K562 (cell line): ENCODE measurements at regions not wholly inside any gene's neighbourhood (a gene's known extent, or its start where the extent isn't known, plus 50 kb on each side); places are given as distances from the start of the nearest gene placed in this dataset.

Source experiments
- ATAC-seq: fragments of 200-7000 bp; cut with Tn5 transposase; 3 replicates; pipeline ENCODE4 v1.9.1; 2020; ENCODE audit warnings: moderate library complexity
- BruUV-seq: library from RNA; stranded (reverse); fragments of 400-500 nt; replicated peaks from 2 replicates; lab custom pipeline; 2021; lab: Mats Ljungman, UMichigan
- CTCF ChIA-PET: fragments of 300-600 bp; formaldehyde crosslinking; extraction: SDS; loops from one replicate; lab custom pipeline; 2021; ENCODE audit warnings: low intra/inter-chr PET ratio; lab: Yijun Ruan, JAX
- POLR2A ChIA-PET: fragments of 300-600, 350-650 bp; sonication (Branson Sonifier 250); formaldehyde crosslinking; extraction: SDS; loops from one replicate; lab custom pipeline; 2021; ENCODE audit warnings: antibody characterized with exemption, inconsistent platforms; lab: Yijun Ruan, JAX
- DNase-seq, 4 experiments: peaks; one replicate each; pipeline versions ENCODE4 v3.0.0 to v3.0.0-alpha.2; 2011 to 2018; ENCODE audit warnings: low spot score in 3 of 4, mixed read lengths in 3 of 4; ENCODE audit errors: extremely low read depth in 1 of 4
- FAIRE-seq: peaks from 2 replicates; lab custom pipeline; 2011; peaks lifted over from hg19 to GRCh38; lab: Jason Lieb, UNC
- H2AFZ ChIP-seq: 2 replicates; pipeline ENCODE4 v1.6.0; 2011; ENCODE audit warnings: low read depth, low read length, control low read depth, inconsistent platforms
- H3K27ac ChIP-seq: fragments of 200-600 bp; 3 replicates; pipeline ENCODE4 v1.8.0; 2011; ENCODE audit warnings: low read depth, mild to moderate bottlenecking, control low read depth, inconsistent platforms, low read length, moderate library complexity, mixed read lengths; ENCODE audit errors: extremely low read depth
- H3K27me3 ChIP-seq, 2 experiments: fragments of 300-600 bp in 1 of 2; 2 replicates in 1 of 2; 3 replicates in 1 of 2; pipeline versions ENCODE4 v1.6.0 to v1.8.0; 2011; ENCODE audit warnings: inconsistent platforms in 2 of 2, low read length in 2 of 2, mild to moderate bottlenecking in 1 of 2, mixed read lengths in 1 of 2, moderate library complexity in 1 of 2; ENCODE audit not compliant: control insufficient read depth in 2 of 2, insufficient read depth in 2 of 2
- H3K36me3 ChIP-seq: fragments of 300-600 bp; 3 replicates; pipeline ENCODE4 v1.8.0; 2011; ENCODE audit warnings: mild to moderate bottlenecking, low read length, inconsistent platforms; ENCODE audit not compliant: control insufficient read depth, insufficient read depth
- H3K4me1 ChIP-seq, 2 experiments: fragments of 200-600 bp in 1 of 2; replicated peaks in 1 of 2; 2 replicates in 1 of 2; 3 replicates in 1 of 2; pipeline versions ENCODE4 v1.5.1 to v1.8.0; 2011; ENCODE audit warnings: inconsistent platforms in 2 of 2, low read length in 2 of 2, mild to moderate bottlenecking in 1 of 2, mixed read lengths in 1 of 2, moderate library complexity in 1 of 2; ENCODE audit not compliant: control insufficient read depth in 2 of 2, insufficient read depth in 2 of 2
- H3K4me2 ChIP-seq: 2 replicates; pipeline ENCODE4 v1.6.1; 2011; ENCODE audit warnings: low read length, control low read depth, inconsistent platforms, mixed read lengths; ENCODE audit not compliant: insufficient read depth
- H3K4me3 ChIP-seq: fragments of 200-600 bp; sonication (generic), shearing (Covaris generic); 2 replicates; pipeline ENCODE4 v1.5.1; 2016; ENCODE audit warnings: control low read depth, inconsistent platforms
- H3K79me2 ChIP-seq: fragments of 200-600 bp; 3 replicates; pipeline ENCODE4 v1.8.0; 2011; ENCODE audit warnings: low read length, inconsistent platforms; ENCODE audit not compliant: control insufficient read depth, insufficient read depth
- H3K9ac ChIP-seq, 2 experiments: 2 replicates each; pipeline versions ENCODE4 v1.6.0 to v1.6.1; 2011; ENCODE audit warnings: low read depth in 2 of 2, low read length in 2 of 2, control low read depth in 1 of 2, inconsistent platforms in 1 of 2, mild to moderate bottlenecking in 1 of 2, mixed read lengths in 1 of 2; ENCODE audit not compliant: insufficient read depth in 1 of 2
- H3K9me1 ChIP-seq: one replicate; pipeline ENCODE4 v1.6.0; 2011; ENCODE audit warnings: inconsistent platforms, mild to moderate bottlenecking, low read length, moderate library complexity; ENCODE audit not compliant: control insufficient read depth, insufficient read depth
- H3K9me3 ChIP-seq: replicated peaks from 2 replicates; pipeline ENCODE4 v1.5.1; 2011; ENCODE audit warnings: low read depth, low read length, inconsistent platforms; ENCODE audit not compliant: control insufficient read depth, insufficient read depth
- H4K20me1 ChIP-seq: replicated peaks from 2 replicates; pipeline ENCODE4 v1.6.1; 2011; ENCODE audit warnings: low read length, inconsistent platforms, mixed read lengths; ENCODE audit not compliant: control insufficient read depth, insufficient read depth
- E4F1 ChIP-seq: fragments of 250-450 bp; sonication (Bioruptor Pico); IDR thresholded peaks from 2 replicates; pipeline ENCODE4 v1.5.0; 2021; ENCODE audit warnings: mild to moderate bottlenecking, borderline replicate concordance
- ESRRB ChIP-seq: fragments of 250-450 bp; sonication (Bioruptor Pico); IDR thresholded peaks from 2 replicates; pipeline ENCODE4 v1.5.0; 2020; ENCODE audit warnings: mild to moderate bottlenecking, moderate library complexity, borderline replicate concordance
- FUS ChIP-seq: fragments of 200-400 bp; formaldehyde crosslinking; optimal IDR thresholded peaks from 2 replicates; pipeline ENCODE3; 2017; ENCODE audit warnings: low read depth, low read length
- HOXB6 ChIP-seq: fragments of 250-450 bp; sonication (Bioruptor Pico); IDR thresholded peaks from 2 replicates; pipeline ENCODE4 v1.5.1; 2022; ENCODE audit warnings: mild to moderate bottlenecking, borderline replicate concordance
- WGBS: fragments of 100-300 bp; shearing (Covaris generic); methylation state at CpG from one replicate; pipeline ENCODE4 v1.1.6; 2016; ENCODE audit warnings: low coverage, mixed read lengths; ENCODE audit not compliant: insufficient coverage; ENCODE audit errors: missing lambda C conversion rate; 5-methylcytosine and 5-hydroxymethylcytosine counted together
- in situ Hi-C: fragments of 300-500 bp; cut with MboI; formaldehyde crosslinking; loops from 4 replicates; pipeline ENCODE4 v1.15.0; 2018; ENCODE audit warnings: inconsistent platforms, mixed read lengths
- intact Hi-C: fragments of 100-400 bp; cut with micrococcal nuclease; formaldehyde crosslinking; loops from 2 replicates; pipeline ENCODE4 v1.14.2; 2022

DNA sequence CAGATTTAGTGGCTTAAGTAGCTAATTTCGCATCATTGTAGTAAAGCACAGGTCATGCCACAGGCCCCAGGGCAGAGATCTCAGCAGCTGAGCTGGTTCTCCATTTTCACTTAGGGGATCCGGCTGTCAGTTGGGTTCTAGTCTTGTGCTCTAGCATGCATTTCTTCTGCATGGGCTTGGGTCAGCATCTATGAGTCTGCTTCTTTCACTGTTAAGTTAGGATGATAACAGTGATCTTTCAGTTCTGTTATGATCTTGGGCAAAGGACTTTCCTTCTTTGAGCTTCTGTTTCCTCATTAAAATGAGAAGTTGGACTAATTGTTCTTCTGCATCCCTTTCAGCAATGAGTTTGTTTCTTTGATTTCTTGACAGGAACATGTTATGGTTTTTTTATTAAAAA lies 123.6 kb upstream of the DNAH14 start (continued):
- no peak for TF ChIP-seq E4F1 (CRISPR knock-in tag)
- TF ChIP-seq FUS: no peak
- TF ChIP-seq ESRRB (CRISPR knock-in tag): no peak
- TF ChIP-seq, all 486 proteins: peak for 0

GRCh38 chr1:224809137-224809536 lies 120.3 kb upstream of the DNAH14 start:
- DNase-seq (no peak), FAIRE-seq (no peak), ATAC-seq (no peak)
- Histone ChIP-seq H3K36me3 (no peaks in the 10 kb centered on the region), H2AFZ (no peak overlapping the region), H3K27me3 (no peaks in the 10 kb centered on the region), H3K4me3 (no peak overlapping the region), H3K9ac (no peak overlapping the region), H3K4me2 (no peak overlapping the region), H3K9me1 (no peaks in the 10 kb centered on the region), H4K20me1 (no peaks in the 10 kb centered on the region), H3K9me3 (no peaks in the 10 kb centered on the region), H3K27ac (no peak overlapping the region), H3K79me2 (no peaks in the 10 kb centered on the region), H3K4me1 (no peaks in the 10 kb centered on the region)
- no peak for TF ChIP-seq HOXB6 (CRISPR knock-in tag)
- no TSS peak for BruUV-seq
- intact Hi-C loops: no loop called here
- WGBS: 0% methylated on average over 5 of the region's 5 CpGs
- CTCF ChIA-PET: no interaction called here
- in situ Hi-C loops: no loop called here
- POLR2A ChIA-PET: no interaction called here
